Fibroblast of mammary gland (primary cell): ENCODE measurements at regions not wholly inside any gene's neighbourhood (a gene's known extent, or its start where the extent isn't known, plus 50 kb on each side); places are given as distances from the start of the nearest gene placed in this dataset.
A peak's percentile ranks its signal among the peaks of the same experiment; 100 is the strongest.

Experiments
- DNase-seq: peaks from one replicate; pipeline ENCODE4 v3.0.0-alpha.2; 2010; ENCODE audit warnings: low read depth
- H3K4me3 ChIP-seq: 2 replicates; pipeline ENCODE4 v1.5.1; 2011; ENCODE audit warnings: low read depth, mild to moderate bottlenecking, low read length, moderate library complexity; ENCODE audit not compliant: control insufficient read depth
- CTCF ChIP-seq: conservative IDR thresholded peaks from 2 replicates; pipeline ENCODE4 v1.5.1; 2011; ENCODE audit warnings: low read depth, low read length, inconsistent platforms; ENCODE audit not compliant: control insufficient read depth, insufficient read depth

DNA sequence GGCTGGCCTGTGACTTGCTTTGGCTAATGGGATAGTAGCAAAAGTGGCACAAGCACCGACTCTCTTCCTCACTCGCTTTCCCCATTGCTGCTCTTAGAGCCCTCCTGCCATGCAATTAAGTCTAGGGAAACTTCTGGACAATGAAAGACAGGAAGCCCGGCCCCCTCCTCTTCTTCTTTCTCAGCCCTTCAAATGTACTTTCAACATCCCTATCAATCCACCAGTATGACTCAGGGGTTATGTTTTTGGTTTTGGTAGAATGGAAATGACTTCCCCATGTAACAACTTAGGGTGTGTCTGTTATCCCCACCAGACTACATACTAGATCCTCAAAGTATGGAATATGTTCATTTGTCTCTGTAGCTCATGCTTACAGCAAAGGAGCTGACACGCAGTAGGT lies 139.0 kb upstream of the GDF10 start:
- no peak for DNase-seq
- no peak overlapping the region for H3K4me3 ChIP-seq
- TF ChIP-seq CTCF: no peak

GRCh38 chr10:47161465-47161864 lies 138.5 kb upstream of the GDF10 start:
- TF ChIP-seq CTCF: no peak

DNA sequence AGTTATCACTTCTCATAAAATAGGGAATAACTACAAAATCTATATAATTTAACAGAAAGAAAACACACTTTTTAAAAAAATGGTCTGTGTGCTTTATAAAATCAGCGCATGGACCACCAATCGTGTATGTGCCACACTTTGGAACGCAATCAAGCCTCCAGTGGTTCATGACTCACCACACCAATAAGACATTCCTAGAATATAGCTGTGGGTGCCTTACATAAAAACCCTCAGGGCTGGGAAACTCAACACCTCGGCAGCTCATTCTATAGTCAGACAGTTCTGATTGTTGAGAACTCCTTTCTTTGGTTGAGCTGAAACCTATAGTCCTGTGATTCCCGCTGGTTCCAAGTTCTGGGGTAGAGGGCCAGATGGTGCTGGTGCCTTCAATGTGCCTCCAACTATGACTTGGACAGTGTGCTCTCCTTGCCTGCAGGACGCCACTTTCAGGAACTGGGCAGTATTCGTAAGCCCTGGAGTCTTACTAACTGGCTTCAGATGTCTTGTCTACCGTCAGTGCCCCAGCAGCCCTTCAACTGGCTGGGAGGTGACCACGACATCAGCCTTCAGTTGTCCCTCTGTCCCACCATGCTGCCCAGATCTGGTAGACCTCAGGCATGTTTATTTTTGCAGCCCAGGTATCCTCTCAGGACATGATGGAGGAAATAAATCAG lies 135.7 kb upstream of the GDF10 start:
- no peak overlapping the region for H3K4me3 ChIP-seq
- DNase-seq: peak; percentile 34
- TF ChIP-seq CTCF: no peak

More at GRCh38 chr10:47161465-47161864, 138.5 kb upstream of the GDF10 start:
- no peak for DNase-seq
- H3K4me3 ChIP-seq: no peak overlapping the region

DNA sequence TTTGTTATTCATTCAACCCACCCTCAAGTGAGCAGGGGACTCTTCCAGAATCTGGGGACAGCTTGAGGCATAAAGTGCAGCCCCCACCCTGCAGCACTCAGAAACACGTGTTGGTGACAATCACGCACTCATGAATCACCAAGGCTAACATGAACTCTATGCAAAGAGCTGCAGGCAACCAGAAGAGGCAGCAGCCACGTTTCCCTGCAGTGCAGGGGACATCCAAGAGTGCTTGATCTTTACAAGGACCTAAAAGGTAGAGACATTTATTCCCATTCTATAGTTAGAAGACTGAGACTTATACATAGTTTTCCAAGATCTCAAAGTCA lies 135.2 kb upstream of the GDF10 start:
- no peak overlapping the region for H3K4me3 ChIP-seq
- TF ChIP-seq CTCF: no peak
- DNase-seq: no peak

DNA sequence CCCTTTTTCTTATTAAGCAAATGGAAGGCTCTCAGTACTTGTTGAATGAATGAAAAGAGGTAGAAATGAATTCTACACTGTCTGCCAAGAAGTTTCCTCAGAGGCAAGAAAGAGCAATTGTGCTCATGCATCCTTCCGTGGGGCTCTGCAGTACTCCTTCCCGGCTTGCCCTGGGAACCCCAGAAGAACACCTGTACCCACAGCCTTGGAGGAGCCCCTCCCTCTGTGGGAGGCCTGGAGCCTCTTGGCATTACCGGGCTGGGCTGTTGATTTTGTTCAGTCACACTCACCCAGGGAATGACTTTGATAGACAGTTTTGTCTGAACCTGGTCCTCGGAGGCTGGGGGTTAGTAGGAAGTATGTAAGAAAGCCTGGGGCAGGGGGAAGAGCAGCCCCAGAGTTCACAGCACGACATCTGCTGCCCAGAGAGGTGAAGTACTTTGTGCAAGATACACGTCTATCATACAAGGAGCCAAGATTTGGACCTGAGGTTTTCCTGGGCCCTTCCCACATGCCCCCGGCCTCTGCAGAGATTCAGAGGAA lies 134.8 kb upstream of the GDF10 start:
- no peak for TF ChIP-seq CTCF
- DNase-seq: no peak
- no peak overlapping the region for H3K4me3 ChIP-seq

DNA sequence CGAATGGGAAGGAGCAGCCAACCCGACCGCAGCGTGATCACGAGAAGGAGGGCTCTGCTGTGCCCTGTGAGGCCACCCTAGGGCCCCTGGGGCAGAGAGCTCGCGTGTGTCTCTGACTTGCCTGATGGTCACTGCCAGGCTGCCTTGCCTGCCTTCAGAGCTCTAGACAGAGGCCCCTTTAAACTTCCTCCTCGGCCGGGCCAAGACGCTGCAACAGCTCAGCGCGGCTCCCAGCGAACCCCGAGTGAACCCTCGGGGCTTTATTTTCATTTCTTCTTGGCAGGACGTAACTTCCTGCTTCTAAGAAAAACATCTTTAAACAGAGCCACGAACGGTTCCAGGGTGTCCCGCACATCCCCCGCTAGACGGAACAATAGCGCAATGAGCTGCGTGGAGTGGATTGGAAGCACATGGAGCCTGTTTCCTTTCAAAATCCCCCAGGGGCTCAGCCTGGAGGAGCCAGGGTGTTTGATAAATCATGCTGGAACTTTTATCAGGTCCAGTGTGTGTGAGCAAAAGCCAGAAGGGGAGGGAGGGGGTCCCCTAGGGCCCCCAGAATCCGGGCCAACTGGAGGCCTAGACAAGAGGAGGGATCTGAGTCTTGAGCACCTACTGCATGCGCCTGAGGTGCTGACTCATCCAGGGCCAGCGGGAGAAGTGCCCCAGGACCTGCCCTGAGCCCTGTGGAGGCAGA lies 134.1 kb upstream of the GDF10 start:
- peak; percentile 60 for DNase-seq

More for the DNA sequence above, 134.1 kb upstream of the GDF10 start:
- no peak for TF ChIP-seq CTCF
- H3K4me3 ChIP-seq: peak overlapping the region; percentile 13
